Osteoblast (primary cell): ENCODE measurements at regions not wholly inside any gene's neighbourhood (a gene's known extent, or its start where the extent isn't known, plus 50 kb on each side); places are given as distances from the start of the nearest gene placed in this dataset.
"Not testable (repeated sequence)": the region's sequence is repeated elsewhere in the genome, so short reads cannot be mapped to it uniquely, and the experiment has no call there.

Experiments
- DNase-seq: peaks from one replicate; pipeline ENCODE4 v3.0.0; 2011; ENCODE audit warnings: low spot score, mixed read lengths; ENCODE audit not compliant: insufficient read length; ENCODE audit errors: missing footprints
- H2AFZ ChIP-seq: 2 replicates; pipeline ENCODE4 v1.6.0; 2011; ENCODE audit warnings: mild to moderate bottlenecking, low read length
- H3K27ac ChIP-seq: 2 replicates; pipeline ENCODE4 v1.5.1; 2011; ENCODE audit warnings: mild to moderate bottlenecking, low read depth, low read length, moderate library complexity
- H3K27me3 ChIP-seq: 2 replicates; pipeline ENCODE4 v1.6.0; 2012; ENCODE audit warnings: mild to moderate bottlenecking, control low read depth, inconsistent platforms, low read length, moderate library complexity; ENCODE audit not compliant: insufficient read depth
- H3K36me3 ChIP-seq: 2 replicates; pipeline ENCODE4 v1.5.1; 2011; ENCODE audit warnings: mild to moderate bottlenecking, low read length, control low read depth, moderate library complexity; ENCODE audit not compliant: insufficient read depth
- H3K4me1 ChIP-seq: 2 replicates; pipeline ENCODE4 v1.5.1; 2011; ENCODE audit warnings: mild to moderate bottlenecking, low read length, control low read depth, moderate library complexity; ENCODE audit not compliant: insufficient read depth
- H3K4me2 ChIP-seq: 2 replicates; pipeline ENCODE4 v1.6.0; 2011; ENCODE audit warnings: mild to moderate bottlenecking, low read length; ENCODE audit not compliant: insufficient read depth
- H3K4me3 ChIP-seq: fragments of 200-600 bp; sonication (generic); 3 replicates; pipeline ENCODE4 v1.5.1; 2012; ENCODE audit warnings: mild to moderate bottlenecking, low read length, inconsistent platforms; ENCODE audit not compliant: insufficient read depth
- H3K79me2 ChIP-seq: 2 replicates; pipeline ENCODE4 v1.6.0; 2012; ENCODE audit warnings: mild to moderate bottlenecking, low read length, control low read depth, inconsistent platforms; ENCODE audit not compliant: insufficient read depth
- H3K9me3 ChIP-seq: 2 replicates; pipeline ENCODE4 v1.5.1; 2011; ENCODE audit warnings: low read depth, low read length, control low read depth
- H4K20me1 ChIP-seq: 2 replicates; pipeline ENCODE4 v1.6.0; 2012; ENCODE audit warnings: mild to moderate bottlenecking, low read length, control low read depth; ENCODE audit not compliant: insufficient read depth
- TF ChIP-seq, protein P1 (sequence below): IDR thresholded peaks from 2 replicates; pipeline ENCODE4 v1.5.1; 2011; ENCODE audit warnings: mild to moderate bottlenecking, low read depth, low read length, moderate library complexity; ENCODE audit errors: extremely low read depth

GRCh38 chr7:10644849-10645248 lies 328.8 kb upstream of the PHF14 start:
- Histone ChIP-seq H3K4me1 (no peaks in the 10 kb centered on the region), H3K27ac (no peak overlapping the region), H3K27me3 (no peaks in the 10 kb centered on the region), H4K20me1 (no peaks in the 10 kb centered on the region), H3K4me3 (no peak overlapping the region), H3K4me2 (no peak overlapping the region), H2AFZ (no peak overlapping the region), H3K36me3 (no peaks in the 10 kb centered on the region), H3K9me3 (no peaks in the 10 kb centered on the region), H3K79me2 (no peaks in the 10 kb centered on the region)
- TF ChIP-seq, protein P1, sequence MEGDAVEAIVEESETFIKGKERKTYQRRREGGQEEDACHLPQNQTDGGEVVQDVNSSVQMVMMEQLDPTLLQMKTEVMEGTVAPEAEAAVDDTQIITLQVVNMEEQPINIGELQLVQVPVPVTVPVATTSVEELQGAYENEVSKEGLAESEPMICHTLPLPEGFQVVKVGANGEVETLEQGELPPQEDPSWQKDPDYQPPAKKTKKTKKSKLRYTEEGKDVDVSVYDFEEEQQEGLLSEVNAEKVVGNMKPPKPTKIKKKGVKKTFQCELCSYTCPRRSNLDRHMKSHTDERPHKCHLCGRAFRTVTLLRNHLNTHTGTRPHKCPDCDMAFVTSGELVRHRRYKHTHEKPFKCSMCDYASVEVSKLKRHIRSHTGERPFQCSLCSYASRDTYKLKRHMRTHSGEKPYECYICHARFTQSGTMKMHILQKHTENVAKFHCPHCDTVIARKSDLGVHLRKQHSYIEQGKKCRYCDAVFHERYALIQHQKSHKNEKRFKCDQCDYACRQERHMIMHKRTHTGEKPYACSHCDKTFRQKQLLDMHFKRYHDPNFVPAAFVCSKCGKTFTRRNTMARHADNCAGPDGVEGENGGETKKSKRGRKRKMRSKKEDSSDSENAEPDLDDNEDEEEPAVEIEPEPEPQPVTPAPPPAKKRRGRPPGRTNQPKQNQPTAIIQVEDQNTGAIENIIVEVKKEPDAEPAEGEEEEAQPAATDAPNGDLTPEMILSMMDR, result no peak
- no peak for DNase-seq

- Histone ChIP-seq H4K20me1 (no peaks in the 10 kb centered on the region), H3K27ac (no peak overlapping the region), H3K27me3 (no peaks in the 10 kb centered on the region), H3K79me2 (no peaks in the 10 kb centered on the region), H3K36me3 (no peaks in the 10 kb centered on the region), H3K4me2 (no peak overlapping the region), H2AFZ (no peak overlapping the region), H3K4me3 (no peak overlapping the region), H3K4me1 (no peaks in the 10 kb centered on the region), H3K9me3 (no peaks in the 10 kb centered on the region)
- DNase-seq, result no peak
- TF ChIP-seq, protein P1, result no peak
These were observed 327.5 kb upstream of the PHF14 start for GRCh38 chr7:10646194-10646593.

- no peaks in the 10 kb centered on the region for H4K20me1 ChIP-seq
- TF ChIP-seq, protein P1, result no peak
- no peaks in the 10 kb centered on the region for H3K27me3 ChIP-seq
- H3K79me2 ChIP-seq, result no peaks in the 10 kb centered on the region
- no peak overlapping the region for H2AFZ ChIP-seq
- H3K9me3 ChIP-seq, result no peaks in the 10 kb centered on the region
- no peak overlapping the region for H3K4me2 ChIP-seq
- H3K27ac ChIP-seq, result no peak overlapping the region
- H3K36me3 ChIP-seq, result no peaks in the 10 kb centered on the region
- no peak overlapping the region for H3K4me3 ChIP-seq
- DNase-seq, result no peak
- H3K4me1 ChIP-seq, result no peaks in the 10 kb centered on the region
These were observed 325.4 kb upstream of the PHF14 start for GRCh38 chr7:10648289-10648688.

- DNase-seq, H4K20me1 ChIP-seq: not testable (repeated sequence)
These were observed 324.6 kb upstream of the PHF14 start for GRCh38 chr7:10649120-10649519.

More at GRCh38 chr7:10649120-10649519, 324.6 kb upstream of the PHF14 start:
- H3K27ac ChIP-seq, H3K27me3 ChIP-seq, H3K79me2 ChIP-seq, H3K4me3 ChIP-seq, H3K9me3 ChIP-seq, H2AFZ ChIP-seq, H3K36me3 ChIP-seq, H3K4me1 ChIP-seq, H3K4me2 ChIP-seq: not testable (repeated sequence)
